IPS-18c (cell line): ENCODE measurements at regions not wholly inside any gene's neighbourhood (a gene's known extent, or its start where the extent isn't known, plus 50 kb on each side); places are given as distances from the start of the nearest gene placed in this dataset.

Source experiments
- H3K4me3 ChIP-seq: 2 replicates; pipeline ENCODE4 v1.7.0; 2013; ENCODE audit warnings: low read depth, mild to moderate bottlenecking, low read length, moderate library complexity; ENCODE audit not compliant: insufficient read depth
- H3K9me3 ChIP-seq: one replicate; pipeline ENCODE4 v1.6.1; 2013; ENCODE audit warnings: mild to moderate bottlenecking, low read length, moderate library complexity; ENCODE audit not compliant: control insufficient read depth, insufficient read depth

DNA sequence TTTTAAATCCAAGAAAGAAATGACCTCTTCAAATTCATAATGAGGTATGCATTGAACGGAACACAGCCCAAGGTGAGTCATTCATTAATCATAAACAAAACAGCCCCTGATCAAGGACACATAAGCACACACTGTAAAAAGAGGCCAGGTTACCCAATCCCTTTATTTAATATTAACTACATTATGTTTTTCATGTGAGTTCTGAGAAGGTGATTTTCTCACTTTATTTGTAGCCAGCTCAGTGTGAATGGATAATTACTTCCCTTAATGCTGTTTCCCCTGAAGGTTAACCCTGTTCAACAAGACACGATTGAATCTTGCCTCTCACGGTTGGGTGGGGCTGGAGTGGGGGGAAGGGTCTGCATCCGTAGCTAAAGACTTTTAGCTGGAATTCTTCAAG, 257.3 kb upstream of the SALL1 start:
- no peaks in the 10 kb centered on the region for H3K9me3 ChIP-seq
- H3K4me3 ChIP-seq: no peak overlapping the region

- Histone ChIP-seq H3K4me3 (no peak overlapping the region), H3K9me3 (no peaks in the 10 kb centered on the region)
Observed at GRCh38 chr16:51407921-51408320, 256.9 kb upstream of the SALL1 start.

- Histone ChIP-seq H3K9me3 (no peaks in the 10 kb centered on the region), H3K4me3 (no peak overlapping the region)
Observed at GRCh38 chr16:51407199-51407598, 256.1 kb upstream of the SALL1 start.

GRCh38 chr16:51405361-51405760, 254.3 kb upstream of the SALL1 start:
- Histone ChIP-seq H3K9me3 (peaks cover 2% of the 10 kb centered on the region), H3K4me3 (no peak overlapping the region)

GRCh38 chr16:51404386-51404785, 253.3 kb upstream of the SALL1 start:
- no peak overlapping the region for H3K4me3 ChIP-seq

GRCh38 chr16:51402785-51403184, 251.7 kb upstream of the SALL1 start:
- H3K9me3 ChIP-seq: peaks cover 3% of the 10 kb centered on the region
- H3K4me3 ChIP-seq: no peak overlapping the region

More at GRCh38 chr16:51404386-51404785, 253.3 kb upstream of the SALL1 start:
- H3K9me3 ChIP-seq: peaks cover 3% of the 10 kb centered on the region

- no peak overlapping the region for H3K4me3 ChIP-seq
Observed at GRCh38 chr16:51402298-51402697, 251.2 kb upstream of the SALL1 start.

GRCh38 chr16:51401673-51402072, 250.6 kb upstream of the SALL1 start:
- Histone ChIP-seq H3K9me3 (peaks cover 3% of the 10 kb centered on the region), H3K4me3 (no peak overlapping the region)

More at GRCh38 chr16:51402298-51402697, 251.2 kb upstream of the SALL1 start:
- H3K9me3 ChIP-seq: peaks cover 3% of the 10 kb centered on the region

DNA sequence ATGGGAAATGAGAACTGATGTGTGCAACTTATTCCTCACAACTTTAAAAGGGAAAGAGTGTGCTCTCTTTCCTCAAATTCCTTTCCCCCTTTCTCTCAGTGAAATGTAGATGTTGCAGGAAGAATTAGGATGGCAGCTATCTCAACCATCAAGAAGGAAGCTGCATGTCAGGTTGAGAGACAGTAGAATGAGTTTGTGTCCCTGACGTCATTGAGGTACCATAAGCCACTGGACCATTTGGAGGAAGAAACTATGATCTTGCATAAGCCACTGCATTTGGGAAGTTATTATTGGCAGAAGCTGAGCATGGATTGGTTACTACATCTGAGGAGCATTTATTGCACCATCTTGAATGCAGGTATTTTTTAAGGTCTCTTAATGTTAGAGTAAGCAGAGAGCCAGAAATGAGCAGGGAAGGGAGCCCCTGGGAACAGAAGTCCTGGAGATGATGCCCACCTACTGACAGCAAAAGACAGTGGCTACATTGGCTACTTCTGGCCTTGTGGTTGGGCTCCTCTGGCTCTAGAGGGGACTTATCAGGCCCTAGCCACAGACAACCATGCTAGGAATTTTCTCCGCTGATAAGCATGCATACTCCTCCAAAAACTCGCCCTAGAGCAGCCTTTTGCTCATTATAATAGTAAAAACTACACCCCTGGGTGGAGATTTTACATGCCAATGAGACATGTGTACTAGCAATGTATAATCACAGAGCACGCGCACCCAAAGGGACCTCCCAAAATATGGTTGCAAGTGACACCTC, 249.0 kb upstream of the SALL1 start:
- no peak overlapping the region for H3K4me3 ChIP-seq
- H3K9me3 ChIP-seq: peaks cover 3% of the 10 kb centered on the region

GRCh38 chr16:51394421-51394820, 243.4 kb upstream of the SALL1 start:
- Histone ChIP-seq H3K4me3 (no peak overlapping the region), H3K9me3 (no peaks in the 10 kb centered on the region)

GRCh38 chr16:51393381-51394005, 242.4 kb upstream of the SALL1 start:
- Histone ChIP-seq H3K9me3 (no peaks in the 10 kb centered on the region), H3K4me3 (no peak overlapping the region)

- no peak overlapping the region for H3K4me3 ChIP-seq
- H3K9me3 ChIP-seq: no peaks in the 10 kb centered on the region
Observed at GRCh38 chr16:51392521-51393187, 241.6 kb upstream of the SALL1 start.

GRCh38 chr16:51391798-51392511, 240.9 kb upstream of the SALL1 start:
- Histone ChIP-seq H3K4me3 (no peak overlapping the region), H3K9me3 (no peaks in the 10 kb centered on the region)

GRCh38 chr16:51390877-51391276, 239.8 kb upstream of the SALL1 start:
- no peaks in the 10 kb centered on the region for H3K9me3 ChIP-seq
- no peak overlapping the region for H3K4me3 ChIP-seq

DNA sequence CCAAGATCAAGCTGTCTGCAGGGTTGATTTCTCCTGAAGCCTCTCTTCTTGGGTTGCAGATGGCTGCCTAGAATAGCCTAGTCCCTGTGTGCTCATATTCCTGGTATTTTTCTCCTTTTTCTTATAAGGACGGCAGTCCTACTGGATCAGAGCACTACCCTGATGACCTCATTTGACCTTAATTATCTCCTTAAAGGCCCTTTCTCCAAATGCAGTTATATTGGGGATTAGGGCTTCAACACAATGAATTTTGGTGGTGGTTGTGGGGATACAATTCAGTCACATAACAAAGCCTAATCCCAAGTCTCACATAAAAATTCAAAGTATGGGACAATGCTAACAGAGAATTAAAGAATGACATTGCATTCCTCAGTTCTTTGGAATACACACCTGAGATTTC, 238.8 kb upstream of the SALL1 start:
- Histone ChIP-seq H3K9me3 (no peaks in the 10 kb centered on the region), H3K4me3 (no peak overlapping the region)

DNA sequence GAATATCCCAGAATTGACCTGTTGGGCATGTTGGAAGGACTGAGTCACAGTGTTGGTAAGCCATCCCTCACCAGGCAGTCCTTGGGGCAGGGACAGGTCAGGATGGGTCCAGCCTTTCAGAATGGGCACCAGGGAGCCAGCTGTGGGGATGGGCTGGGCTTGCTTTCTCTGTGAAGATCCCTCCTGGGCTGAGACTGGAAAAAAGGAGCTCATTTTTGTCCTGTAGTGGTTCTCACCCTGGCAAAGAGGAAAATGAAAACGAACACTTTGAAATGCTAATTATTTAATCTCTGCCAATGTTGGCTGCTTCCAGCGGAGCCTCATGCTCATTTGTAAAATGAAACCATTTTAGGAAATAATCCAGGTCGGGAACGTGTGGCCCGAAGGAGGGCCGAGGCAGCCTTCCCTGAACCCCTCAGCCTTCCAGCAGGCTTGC, 237.5 kb upstream of the SALL1 start:
- Histone ChIP-seq H3K4me3 (no peak overlapping the region), H3K9me3 (no peaks in the 10 kb centered on the region)

- Histone ChIP-seq H3K4me3 (no peak overlapping the region; the same call in 1 of the 2 replicates), H3K9me3 (no peaks in the 10 kb centered on the region)
Observed at GRCh38 chr16:51383909-51384308, 232.8 kb upstream of the SALL1 start.
